NCI-H2081 (cell line): ENCODE measurements at regions not wholly inside any gene's neighbourhood (a gene's known extent, or its start where the extent isn't known, plus 50 kb on each side); places are given as distances from the start of the nearest gene placed in this dataset.
A peak's percentile ranks its signal among the peaks of the same experiment; 100 is the strongest.

Source experiments
- DNase-seq, 2 experiments: peaks; one replicate each; lab custom pipeline; 2025; lab: John Stamatoyannopoulos, UW

- no peak for DNase-seq
Measured at GRCh38 chr7:53965716-53966115, 576.5 kb upstream of the VSTM2A start.

- DNase-seq: no peak
Measured at GRCh38 chr7:53983480-53983879, 558.7 kb upstream of the VSTM2A start.

GRCh38 chr7:53984776-53985175 lies 557.4 kb upstream of the VSTM2A start:
- DNase-seq: no peak

GRCh38 chr7:53988376-53988775 lies 553.8 kb upstream of the VSTM2A start:
- no peak for DNase-seq

- DNase-seq: peak in 1 of 2 experiments; percentile 12
Measured at GRCh38 chr7:53993224-53993623, 549.0 kb upstream of the VSTM2A start.

- DNase-seq: no peak
Measured at GRCh38 chr7:53996876-53997275, 545.3 kb upstream of the VSTM2A start.

- no peak for DNase-seq
Measured at GRCh38 chr7:54014765-54015164, 527.4 kb upstream of the VSTM2A start.

- DNase-seq: no peak
Measured at GRCh38 chr7:54015251-54015650, 526.9 kb upstream of the VSTM2A start.

- DNase-seq: no peak
Measured at GRCh38 chr7:54037873-54038272, 504.3 kb upstream of the VSTM2A start.

GRCh38 chr7:54060643-54061042 lies 481.5 kb upstream of the VSTM2A start:
- DNase-seq: no peak

- DNase-seq: no peak
Measured at GRCh38 chr7:54066643-54067042, 475.5 kb upstream of the VSTM2A start.

GRCh38 chr7:54069843-54070242 lies 472.3 kb upstream of the VSTM2A start:
- DNase-seq: no peak

GRCh38 chr7:54072710-54073109 lies 469.5 kb upstream of the VSTM2A start:
- no peak for DNase-seq

- DNase-seq: no peak
Measured at GRCh38 chr7:54076616-54077015, 465.6 kb upstream of the VSTM2A start.

GRCh38 chr7:54080525-54080924 lies 461.6 kb upstream of the VSTM2A start:
- DNase-seq: no peak

- DNase-seq: no peak
Measured at GRCh38 chr7:54080971-54081370, 461.2 kb upstream of the VSTM2A start.

- DNase-seq: no peak
Measured at GRCh38 chr7:54084340-54084739, 457.8 kb upstream of the VSTM2A start.

GRCh38 chr7:54090652-54091213 lies 451.4 kb upstream of the VSTM2A start:
- DNase-seq: no peak

- DNase-seq: no peak
Measured at GRCh38 chr7:54091322-54091721, 450.9 kb upstream of the VSTM2A start.

- no peak for DNase-seq
Measured at GRCh38 chr7:54097886-54098285, 444.3 kb upstream of the VSTM2A start.

- no peak for DNase-seq
Measured at GRCh38 chr7:54109501-54109900, 432.7 kb upstream of the VSTM2A start.

GRCh38 chr7:54111814-54112511 lies 430.2 kb upstream of the VSTM2A start:
- DNase-seq: no peak

- no peak for DNase-seq
Measured at GRCh38 chr7:54112567-54112966, 429.6 kb upstream of the VSTM2A start.
